Fibroblast of skin of scalp (primary cell): ENCODE measurements at regions not wholly inside any gene's neighbourhood (a gene's known extent, or its start where the extent isn't known, plus 50 kb on each side); places are given as distances from the start of the nearest gene placed in this dataset.

ENCODE experiments used
- DNase-seq: peaks from one replicate; pipeline ENCODE4 v3.0.0-alpha.2; 2013

DNA sequence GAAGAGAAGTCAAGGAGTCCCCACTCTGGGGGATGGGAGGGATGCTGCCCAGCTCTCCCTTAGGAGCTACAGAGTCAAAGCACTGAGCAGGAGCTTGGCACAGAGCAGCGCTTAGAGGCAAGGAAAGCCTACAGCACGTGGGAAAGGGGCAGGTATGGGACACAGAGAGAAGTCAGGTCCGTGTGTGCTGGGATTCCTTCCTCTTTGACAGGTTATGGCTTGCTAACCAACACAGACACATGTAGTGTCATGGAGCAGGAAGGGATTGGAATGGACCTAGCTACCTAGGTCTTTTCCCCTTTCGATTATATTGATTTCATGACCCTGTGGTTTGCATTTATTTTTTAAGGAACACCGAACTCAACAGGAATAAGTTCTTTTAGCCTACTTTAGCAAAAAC is 208.5 kb upstream of the TUT7 start:
- DNase-seq: no peak

DNA sequence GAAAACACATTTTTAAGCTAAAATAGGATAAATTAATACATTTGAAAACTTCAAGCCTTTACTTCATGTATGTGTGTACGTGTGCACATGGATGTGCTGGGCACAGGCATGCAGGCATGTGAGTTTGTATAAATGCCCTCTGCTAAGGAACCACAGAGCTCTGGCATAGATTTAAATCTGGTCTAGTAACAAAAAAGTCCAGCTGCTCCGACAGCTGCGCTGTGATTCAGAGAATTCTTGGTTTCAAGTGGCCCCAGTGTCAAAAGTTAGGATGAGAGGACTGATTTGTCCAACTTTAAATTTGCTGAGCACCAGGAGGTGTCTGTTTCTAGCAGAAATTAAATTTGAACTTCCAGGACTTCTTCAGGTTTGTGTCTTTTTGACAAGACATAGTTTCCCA is 203.7 kb upstream of the TUT7 start:
- peak; percentile 11 for DNase-seq

DNA sequence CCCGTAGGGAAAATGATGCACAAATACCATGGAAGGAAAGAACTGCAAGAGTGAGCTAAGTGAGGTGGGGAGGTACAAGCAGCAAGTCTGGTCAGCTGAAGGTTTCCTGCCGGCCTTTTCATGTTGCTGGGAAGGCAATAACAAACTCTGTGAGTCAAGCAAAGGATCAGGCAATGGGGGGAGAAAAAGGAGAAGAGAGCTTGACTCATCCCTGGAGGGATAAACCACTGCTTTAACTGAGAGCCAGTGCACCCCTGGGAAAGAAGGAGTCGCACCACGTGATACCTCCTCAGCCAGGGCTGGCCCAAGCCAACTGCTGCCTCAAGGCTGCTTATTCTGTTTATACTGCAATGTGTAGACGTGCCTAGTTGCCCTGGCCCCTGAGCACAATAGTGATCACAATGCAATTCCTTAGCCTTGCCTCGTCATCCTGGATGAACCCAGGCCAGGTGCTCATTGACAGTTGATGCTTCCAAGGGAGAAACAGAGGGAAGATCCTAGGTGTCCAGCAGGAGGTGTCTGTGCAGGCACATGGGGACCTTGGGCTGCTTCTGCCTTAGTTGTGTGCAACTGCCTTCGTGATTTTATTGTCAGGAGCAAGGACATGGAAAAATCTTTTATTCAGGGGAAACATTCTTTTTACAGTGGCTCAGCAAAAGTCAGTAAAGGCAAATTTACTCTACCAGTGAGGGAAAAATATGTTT is 203.0 kb upstream of the TUT7 start:
- DNase-seq: peak; percentile 84

DNA sequence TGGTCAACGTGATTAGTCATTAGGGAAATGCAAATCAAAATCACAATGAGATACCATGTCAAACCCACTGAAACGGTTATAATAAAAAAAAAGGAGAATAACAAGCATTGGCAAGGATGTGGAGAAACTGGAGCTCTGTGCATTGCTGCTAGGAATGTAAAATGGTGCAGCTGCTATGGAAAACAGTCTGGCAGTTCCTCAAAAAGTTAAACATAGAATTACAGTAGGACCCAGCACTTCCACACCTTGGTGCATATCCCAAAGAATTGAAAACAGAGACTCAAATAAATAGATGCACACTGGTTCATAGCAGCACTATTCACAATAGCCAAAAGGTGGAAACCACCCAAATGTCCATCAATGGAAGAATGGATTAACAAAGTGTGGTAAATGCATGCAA is 201.5 kb upstream of the TUT7 start:
- DNase-seq: no peak

DNA sequence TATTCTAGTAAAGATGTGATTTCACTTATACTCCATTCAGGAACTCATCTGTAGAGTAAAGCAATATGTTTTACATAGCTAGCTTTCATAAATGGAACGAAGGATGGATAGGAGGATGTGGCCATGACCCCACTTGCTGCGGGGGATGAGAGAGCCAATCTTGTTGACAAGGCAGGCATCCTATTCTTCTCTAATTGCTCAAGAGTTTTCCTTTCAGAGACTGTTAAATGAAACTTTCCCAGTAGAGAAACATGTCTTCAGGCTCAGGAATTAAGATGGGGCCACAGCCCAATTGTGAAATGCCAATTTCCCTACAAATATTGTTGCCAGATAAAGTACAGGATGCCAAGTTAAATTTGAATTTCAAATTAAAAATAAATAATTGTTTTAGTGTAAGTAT is 196.2 kb upstream of the TUT7 start:
- peak; percentile 45 for DNase-seq

DNA sequence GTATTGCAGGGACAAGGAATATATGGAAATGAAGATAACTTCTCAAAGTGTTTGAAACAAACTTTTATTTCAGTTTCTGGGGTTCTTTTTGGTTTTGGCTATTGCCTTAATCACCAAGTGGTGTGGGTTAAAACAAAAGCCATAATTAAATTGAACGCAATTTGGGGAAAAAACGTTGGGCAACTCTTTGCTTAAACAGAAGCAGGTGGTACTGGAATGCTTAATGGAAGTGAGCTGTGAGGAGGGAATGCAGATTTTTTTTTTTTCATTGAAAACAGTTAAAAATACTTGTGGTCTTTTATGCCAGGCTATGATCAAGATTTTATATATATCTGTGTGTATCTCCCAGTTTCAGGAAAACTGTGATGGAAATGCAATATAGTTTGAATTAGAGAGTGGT is 195.7 kb upstream of the TUT7 start:
- DNase-seq: peak; percentile 67

DNA sequence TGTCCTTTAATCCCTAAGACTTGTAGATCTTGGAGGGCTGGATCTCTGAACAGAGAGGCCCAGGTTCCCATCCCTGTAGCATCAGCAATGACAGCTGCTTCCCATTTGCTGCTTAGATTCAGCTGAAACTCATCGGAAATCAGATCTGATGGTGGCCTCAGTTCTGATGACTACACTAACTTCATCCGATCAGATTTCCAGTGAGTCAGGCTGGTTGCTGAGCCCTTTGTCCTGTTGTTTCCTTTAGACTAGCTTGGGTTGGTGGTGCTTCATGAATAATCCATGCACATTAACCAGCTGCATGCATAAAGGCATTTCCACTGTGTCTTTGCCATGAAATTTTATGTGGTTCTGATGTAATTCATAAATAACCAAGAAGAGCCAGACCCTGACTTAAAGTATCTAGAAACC is 195.2 kb upstream of the TUT7 start:
- peak; percentile 91 for DNase-seq

DNA sequence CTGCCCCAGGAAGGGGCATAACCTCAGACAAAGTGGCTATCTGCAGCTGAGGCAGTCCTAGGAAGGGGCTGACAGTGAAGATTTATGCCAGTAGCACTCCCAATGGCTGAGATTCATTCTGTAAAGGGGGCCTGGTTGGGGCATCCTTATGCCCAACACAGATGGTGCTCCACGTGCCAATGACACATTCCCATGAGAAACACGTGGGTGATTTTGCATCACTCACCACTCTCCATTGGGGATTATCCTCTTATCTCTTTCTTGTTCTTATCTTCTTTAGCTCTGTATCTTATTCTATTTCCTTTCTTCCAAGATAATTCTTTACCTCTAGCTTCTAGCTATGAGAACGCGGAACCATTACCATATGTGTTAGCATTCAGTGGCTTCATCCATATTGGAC is 194.0 kb upstream of the TUT7 start:
- DNase-seq: no peak

DNA sequence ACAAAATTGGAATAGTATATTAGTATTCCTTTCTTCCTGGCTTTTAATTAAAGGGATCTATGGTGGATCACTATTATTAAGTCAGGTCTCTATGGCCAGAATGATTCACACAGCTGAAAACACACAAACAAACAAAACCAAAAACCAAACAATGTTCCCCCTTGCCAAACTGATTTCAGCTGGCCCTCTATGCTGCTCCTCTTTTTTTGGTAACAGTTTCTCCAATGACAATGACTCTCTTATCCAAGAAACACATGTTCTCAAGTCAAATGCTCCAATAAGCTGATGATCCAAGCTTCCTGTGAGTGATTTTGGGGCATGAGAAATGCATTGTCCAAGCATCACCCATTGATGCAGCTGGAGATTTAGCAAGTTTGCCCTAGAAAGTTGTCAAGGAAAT is 193.4 kb upstream of the TUT7 start:
- no peak for DNase-seq

DNA sequence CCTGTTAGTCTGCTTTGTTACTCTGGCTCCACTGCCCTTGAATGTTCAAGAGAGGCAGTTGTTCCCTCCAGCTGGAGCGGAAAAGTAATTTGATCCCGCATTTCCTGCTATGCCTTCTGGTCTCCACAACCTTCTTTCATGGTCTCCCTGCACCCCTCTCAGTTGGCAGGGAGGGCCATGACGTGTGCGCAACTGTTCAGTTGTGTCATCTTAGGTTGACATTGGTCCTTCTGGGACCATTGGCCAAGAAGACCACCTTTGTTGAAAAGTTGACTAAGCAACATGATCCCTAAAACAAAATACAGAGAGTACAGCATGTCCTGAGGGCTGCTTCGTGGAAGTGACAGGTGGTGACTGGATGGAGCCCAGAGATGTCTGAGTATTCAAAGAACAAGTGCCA is 192.5 kb upstream of the TUT7 start:
- no peak for DNase-seq

DNA sequence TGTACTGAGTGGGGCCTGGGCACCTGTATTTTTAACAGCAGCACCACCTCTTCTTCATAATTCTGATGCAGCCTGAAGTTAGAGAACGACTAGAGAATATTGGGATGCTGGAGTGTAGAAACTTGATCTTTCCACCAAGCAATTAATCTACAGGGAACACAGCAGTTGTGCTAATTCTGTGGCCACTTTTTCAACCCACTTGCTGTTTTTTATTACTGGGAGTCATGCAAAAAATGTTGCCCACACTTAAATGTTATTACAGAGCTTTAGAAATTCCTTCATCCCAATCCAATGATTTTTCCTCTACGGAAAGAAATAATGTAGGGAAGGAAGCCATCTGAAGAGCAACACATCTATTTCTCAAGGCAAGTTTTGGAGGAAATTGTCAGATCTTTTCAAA is 190.9 kb upstream of the TUT7 start:
- DNase-seq: peak; percentile 84

DNA sequence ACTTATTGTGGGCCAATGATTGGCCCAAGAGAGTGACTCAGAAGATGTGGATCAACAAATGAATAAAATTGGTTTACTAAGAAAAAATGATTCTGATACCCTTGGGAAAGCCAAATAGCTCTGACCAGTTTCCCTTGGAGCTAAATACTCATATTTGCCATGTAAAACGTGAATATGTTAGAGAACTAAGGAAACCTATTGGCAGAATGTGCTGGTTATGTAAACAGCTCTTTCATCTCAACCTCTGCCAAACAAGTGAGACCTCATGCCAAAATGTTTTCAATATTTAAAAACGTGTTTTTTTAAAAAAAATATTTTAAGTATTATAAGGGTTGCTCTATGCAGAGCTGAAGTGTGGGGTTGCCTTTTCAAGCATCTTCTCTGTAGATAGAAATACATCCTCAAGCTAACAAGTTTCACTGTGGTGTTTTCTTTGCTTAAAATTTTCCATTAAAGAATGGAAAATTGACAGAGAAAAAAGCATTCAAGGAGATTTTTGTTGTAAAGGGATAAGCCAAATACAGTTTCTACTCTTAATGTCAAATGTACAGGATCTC is 186.9 kb upstream of the TUT7 start:
- no peak for DNase-seq

DNA sequence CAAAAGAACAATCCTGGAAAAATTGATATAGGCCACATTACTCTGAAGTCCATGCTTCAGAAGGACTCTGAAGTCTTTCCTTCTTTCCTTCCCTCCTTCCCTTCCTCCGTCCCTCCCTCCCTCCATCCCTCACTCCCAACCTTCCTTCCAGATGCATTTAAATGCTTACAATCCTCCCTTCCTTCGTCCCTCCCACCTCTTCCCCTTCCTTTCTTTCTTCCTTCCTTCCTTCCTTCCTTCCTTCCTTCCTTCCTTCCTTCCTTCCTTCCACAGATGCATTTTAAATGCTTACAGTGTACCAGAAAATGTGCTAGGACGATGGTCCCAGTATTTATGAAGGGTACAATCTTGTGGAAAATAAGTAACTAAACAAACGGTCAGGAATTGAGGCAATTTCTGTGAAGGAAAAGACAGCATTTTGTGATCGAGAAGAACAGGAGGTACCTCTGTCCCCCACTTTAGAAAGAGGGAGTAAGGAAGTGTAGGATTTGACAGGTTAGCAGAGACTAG is 181.3 kb upstream of the TUT7 start:
- no peak for DNase-seq

DNA sequence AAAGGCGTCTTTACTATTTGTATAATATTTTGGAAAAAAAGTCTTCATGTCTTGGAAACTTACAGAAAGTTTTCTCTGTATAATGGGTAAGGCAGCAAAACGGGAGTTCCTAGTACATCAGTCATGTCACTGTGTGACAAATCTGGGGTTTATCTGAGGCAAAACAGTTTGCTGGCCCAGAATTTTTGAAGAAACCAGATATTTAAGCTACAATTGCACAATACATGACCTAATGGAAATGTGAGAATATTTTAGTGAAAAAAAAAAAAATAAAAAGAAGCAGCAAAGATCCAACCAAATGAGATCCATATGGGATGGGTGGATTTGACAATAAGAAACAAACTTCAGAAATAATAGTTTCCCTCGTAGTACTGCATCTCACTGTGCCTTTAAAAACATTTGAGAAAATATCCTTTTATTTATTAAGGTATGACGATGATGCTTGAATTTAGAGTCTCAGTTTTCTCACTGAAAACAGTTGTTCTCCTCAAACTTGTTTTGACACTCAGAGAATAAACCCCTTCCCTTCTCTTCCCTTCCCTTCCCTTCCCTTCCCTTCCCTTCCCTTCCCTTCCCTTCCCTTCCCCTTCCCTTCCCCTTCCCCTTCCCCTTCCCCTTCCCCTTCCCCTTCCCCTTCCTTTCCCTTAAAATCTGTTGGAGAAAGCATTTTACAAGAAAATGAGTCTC is 180.5 kb upstream of the TUT7 start:
- DNase-seq: peak; percentile 94

DNA sequence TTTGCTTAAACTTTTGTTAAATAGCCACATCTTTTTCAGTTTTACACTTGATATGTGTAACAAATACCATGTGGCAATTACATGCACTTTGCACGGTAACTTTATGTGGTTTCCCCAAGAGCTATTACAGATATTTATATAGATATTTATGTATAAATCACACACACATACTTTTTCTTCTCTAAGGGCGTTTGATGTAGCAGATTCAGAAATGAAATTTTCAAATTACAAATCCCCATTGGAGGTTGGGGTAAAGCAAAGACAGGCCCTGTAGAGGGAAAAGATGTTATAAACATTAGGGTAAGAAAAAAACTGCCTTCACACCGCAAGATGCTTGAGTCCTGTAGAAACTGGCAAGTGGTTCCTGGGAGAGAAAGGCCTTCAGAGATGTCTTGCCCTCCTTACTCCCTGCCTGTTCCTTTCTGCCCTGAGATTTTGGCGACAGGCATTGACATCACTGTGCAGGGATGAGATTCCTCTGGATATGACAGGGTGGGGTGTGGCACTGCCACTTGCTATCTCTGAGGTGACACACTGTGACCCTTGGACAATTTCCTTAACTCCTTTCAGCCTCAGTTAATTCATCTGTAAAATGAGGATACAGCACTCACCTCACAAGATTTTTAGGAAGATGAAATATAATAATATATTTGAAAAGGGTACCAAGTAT is 177.9 kb upstream of the TUT7 start:
- no peak for DNase-seq

DNA sequence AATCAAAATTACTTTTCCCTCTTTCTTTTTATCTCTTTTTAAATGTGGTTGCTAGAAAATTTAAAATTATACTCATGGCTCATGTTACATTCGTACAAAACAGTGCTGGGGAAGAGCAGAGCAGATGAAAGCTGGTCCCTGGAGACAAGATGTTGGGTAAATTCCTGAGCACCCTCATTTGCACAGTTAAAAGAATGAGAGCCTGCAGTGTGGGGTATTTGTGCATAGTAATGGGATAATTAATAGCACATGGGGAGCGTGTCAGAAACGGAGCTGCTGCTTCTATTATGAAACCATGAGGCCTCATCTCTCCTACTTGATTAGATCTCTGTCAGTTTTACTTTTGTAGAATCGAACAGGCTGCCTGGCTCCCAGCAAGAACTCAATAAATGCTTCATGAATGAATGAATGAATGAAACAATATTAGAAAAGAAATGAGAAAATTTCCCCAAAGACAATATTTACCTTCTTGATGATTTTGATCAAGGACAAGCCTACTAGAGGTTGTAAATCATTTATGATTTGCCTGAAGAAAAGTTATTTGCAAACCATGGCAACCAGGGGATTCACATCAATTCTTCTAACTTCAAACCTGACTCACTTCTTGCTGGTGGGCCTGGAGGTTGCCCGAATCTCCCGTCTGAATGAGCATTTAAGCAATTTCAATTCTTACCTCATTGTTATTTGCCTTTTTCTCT is 177.2 kb upstream of the TUT7 start:
- peak; percentile 94 for DNase-seq

DNA sequence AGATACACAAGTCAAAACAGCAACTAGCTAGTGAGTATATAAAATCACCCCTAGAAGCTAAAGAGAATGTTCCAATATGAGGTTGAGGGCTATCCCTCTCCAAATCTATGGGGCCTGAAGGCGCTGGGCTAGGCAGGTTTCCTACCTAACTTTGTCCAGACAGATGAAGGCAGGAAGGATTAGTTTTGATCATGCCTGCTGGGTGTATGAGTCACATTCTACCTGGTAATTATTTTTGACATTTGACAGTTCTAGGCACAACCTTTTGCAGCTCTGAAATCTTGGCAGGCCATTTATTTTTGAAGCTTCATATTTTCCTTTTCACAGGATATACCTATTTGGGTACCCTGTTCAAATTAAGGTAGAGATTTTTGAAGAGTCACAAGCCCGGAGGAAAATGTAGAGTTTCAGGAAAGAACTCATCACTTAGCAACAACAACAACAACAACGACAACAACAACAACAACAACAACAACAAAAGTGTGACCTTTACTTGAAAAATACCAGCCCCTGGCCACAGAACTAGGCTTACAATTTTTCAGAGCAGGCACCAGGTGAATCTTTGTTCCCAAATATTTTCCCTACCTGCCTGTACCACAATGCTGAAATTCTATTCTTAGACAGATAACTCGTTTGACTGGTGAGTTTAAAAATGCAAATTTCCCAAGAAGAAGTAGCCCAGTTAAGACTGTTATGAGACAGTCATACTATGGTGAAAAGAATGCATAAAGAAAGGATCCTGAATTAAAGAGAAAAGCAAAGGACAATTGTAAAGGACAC is 175.5 kb upstream of the TUT7 start:
- no peak for DNase-seq

DNA sequence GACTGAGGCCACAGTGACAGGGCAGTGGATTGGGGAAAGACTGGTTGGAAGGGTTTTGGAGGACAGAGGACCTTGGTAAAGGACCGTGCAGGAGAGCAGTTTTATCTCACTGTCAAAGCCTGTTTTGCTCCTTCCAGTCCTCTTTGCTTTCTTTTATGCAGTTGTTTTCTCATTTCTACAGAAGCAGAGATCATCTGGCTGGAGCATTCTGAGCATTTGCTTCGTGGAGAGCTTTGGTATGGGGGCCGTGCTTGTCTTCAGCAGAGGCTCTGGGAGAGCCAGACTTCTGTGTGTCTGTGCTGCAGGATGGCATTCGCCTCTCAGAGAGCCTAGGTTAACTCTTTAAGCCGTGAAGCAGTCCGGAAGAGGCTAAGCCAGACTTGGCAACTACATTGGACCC is 171.8 kb upstream of the TUT7 start:
- no peak for DNase-seq

DNA sequence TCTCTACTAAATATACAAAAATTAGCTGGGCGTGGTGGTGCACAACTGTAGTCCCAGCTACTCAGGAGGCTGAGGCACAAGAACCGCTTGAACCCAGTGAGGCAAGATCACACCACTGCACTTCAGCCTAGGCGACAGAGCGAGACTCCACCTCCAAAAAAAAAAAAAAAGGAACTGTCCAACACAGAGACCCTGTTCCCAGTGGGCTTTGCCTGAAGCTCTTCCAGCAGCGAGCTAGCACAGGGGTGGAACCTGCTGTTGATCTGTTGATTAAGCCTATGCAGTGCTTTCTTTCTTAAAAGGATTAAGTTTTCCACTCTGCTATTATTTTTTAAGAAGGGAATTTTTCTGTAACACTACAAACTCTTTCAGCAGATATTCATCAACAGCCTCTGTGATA is 171.0 kb upstream of the TUT7 start:
- DNase-seq: no peak

DNA sequence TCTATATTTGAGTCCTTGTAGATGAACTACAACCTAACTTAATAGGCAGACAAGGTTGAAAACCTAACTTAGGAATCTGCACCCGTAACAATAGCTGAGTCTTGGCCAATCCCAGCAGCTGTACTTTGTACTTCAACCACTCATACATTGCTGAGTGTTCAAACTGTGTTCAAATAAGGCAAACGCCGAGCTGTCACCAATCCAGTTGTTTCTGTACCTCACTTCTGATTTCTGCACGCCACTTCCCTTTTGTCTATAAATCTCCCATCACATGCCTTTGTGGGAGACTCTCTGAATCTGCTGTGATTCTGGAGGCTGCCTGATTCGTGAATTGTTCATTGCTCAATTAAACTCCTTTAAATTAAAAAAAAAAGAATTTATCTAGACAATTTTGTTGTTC is 167.8 kb upstream of the TUT7 start:
- no peak for DNase-seq

DNA sequence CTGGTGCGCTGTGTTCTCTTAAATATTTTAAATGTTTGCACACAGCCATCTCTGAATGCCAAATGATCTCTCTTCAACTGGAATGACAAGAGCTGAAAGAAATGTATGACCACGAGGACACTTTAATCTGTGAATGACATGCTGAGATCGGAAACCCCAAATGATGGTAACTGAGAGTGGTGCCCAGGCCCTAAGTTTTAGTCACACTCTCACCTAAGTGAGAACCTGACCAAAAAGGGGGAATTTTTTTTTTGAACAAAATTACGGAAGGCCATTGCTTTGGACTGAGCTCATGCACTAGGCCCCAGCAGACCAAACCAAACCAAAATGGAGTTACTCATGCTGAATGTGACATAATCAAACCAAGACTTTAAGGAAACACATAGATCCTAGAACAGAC is 167.1 kb upstream of the TUT7 start:
- no peak for DNase-seq

DNA sequence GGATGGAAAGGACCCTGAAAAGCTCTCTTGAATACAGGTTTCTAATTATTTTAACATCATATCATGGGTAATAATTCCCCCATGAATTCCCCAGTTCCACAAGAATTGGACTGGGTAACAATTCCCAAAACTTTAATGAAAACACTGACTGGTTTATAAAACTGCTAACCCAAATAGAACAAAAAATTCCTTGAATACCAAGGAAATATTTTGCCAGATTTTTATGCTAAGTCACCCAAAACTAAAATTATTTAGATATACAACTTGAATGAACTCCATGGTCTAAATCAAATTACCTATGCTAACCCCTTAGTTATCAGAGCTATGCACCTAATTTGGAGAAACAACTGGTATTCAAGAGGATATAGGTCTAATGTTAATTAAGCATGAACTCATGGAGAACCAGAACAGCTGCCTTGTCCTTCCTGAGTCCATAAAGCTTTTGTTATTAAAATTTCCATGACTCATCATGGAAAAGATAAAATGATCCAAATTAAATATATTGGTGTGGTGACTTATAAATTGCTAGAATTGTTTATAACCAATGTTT is 164.9 kb upstream of the TUT7 start:
- DNase-seq: peak; percentile 62
